COR-L47 (cell line): ENCODE measurements at regions not wholly inside any gene's neighbourhood (a gene's known extent, or its start where the extent isn't known, plus 50 kb on each side); places are given as distances from the start of the nearest gene placed in this dataset.

Experiments used
- DNase-seq: peaks from one replicate; lab custom pipeline; 2025; lab: John Stamatoyannopoulos, UW

DNA sequence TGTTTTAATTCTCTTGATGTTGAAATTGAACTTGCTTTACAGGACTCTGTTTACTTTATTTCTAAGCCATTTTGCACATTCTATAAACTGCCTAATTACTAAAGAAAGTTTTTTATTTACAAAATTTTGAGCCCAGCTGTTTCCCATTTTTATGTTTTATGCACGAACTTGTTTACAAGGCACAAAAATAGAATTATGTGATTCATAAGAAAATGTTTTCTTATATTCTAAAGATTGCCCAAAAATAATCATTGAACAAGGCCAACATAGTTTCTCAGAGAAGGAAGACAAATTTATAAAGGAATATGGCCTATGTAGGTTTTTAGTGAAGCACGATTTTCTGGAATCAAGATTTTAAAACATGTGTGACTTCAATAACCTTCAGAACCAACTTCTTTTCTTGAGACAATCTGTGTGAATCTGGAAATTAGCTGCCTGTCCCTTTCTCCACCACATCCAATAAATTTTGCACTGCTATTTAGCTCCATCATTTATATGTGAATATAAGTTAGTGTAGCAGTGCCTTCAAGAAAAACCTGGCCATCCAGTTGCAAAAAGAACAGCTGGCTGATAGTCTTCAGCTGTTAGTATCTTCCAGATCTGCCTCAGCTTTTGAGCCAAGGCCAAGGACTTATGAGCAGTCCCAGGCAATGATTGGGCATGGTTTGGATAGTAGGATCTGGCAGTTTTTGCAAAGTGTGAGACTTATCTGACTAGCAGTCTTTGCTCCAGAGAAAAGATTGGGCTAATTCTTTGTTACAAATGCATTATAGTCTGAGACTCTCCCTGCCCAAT lies 253.2 kb upstream of the COL3A1 start:
- DNase-seq = no peak

DNA sequence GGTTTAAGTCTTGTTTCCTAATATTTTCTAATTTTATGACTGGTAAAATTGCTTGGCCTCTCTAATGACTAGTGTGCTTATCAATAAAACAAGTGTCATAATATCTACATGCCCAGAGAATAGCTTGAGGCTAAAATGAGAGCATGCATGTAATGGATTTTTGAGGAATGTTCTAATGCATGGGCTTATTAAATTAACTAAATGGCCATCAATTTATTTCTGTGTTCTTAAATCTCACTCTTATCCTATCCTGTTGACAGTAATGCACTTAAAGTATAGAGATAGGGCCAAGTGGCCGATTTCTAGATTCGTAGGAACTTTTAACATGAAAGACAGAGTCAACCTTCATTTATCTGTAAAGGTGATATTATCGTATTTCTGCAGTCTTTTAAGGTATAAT lies 252.4 kb upstream of the COL3A1 start:
- no peak for DNase-seq

DNA sequence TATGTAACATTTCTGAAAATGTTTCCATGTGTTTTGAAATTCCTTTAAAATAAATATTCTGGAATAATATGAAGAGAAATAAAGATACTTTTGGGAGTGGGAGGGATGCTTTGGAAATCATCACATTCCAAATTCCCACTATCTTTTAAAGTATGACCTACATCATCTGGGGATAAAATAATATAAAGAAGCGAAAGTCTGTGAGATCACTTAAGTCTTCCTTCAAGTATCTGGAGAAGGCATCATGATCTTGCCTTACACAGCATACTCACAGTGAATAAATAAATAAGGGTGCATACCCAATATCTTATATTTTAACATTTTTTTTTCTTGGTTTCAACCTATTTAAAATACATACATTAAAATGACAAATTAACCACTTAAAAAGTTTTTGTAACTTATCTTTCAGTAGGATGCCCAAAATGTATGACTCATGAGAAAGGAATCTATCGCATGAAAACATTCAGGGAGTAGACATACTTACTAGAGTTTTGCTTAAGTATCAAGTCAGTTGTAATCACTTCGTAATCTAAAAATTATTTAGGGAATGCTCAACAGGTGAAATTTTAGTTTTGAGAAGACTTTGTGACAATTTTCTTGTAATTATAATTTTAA lies 248.3 kb upstream of the COL3A1 start:
- no peak for DNase-seq

- no peak for DNase-seq
Observed at GRCh38 chr2:188726626-188727247, 247.4 kb upstream of the COL3A1 start.

- DNase-seq = no peak
Observed at GRCh38 chr2:188727846-188728245, 246.3 kb upstream of the COL3A1 start.

DNA sequence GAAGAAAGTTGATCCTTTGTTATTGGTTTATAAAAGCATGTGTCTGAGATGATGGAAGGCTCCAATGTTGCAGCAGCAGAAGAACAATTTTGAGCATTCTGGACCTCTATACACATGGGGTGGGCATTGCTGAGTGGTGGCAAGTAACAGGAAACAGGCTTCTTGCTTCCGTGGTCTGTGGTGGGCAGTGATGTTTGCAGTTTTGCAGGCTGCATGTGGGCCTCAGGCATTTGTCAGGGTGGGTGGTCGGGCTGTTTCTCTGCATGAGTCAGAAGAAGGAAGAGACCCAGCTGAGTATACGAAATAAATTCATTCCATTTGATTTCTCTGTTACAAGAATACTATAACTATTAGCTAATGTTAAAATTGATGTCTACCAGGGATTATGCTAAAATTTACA lies 239.5 kb upstream of the COL3A1 start:
- no peak for DNase-seq

GRCh38 chr2:188746727-188747126 lies 227.4 kb upstream of the COL3A1 start:
- no peak for DNase-seq

- no peak for DNase-seq
Observed at GRCh38 chr2:188751816-188752215, 222.4 kb upstream of the COL3A1 start.

GRCh38 chr2:188752311-188752710 lies 221.9 kb upstream of the COL3A1 start:
- no peak for DNase-seq

DNA sequence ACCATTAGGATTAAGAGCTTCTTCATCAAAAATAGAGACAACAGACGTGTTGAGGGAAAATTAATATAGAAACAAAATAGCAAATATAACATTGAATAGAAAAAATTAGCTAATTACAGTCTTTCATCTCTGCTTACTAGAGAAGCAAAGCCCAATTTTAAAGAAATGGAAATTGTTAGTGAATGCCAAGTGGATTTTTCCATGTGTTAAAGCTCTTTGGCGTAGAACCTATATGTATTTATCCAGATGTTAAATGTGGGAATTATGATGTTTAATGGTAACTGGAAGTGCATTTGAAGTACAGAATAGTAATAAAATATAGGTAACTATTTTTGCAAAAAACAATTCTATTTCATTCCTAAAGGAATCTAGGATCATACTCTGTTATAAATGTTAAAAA lies 212.0 kb upstream of the COL3A1 start:
- no peak for DNase-seq

- peak; percentile 66 for DNase-seq
Observed at GRCh38 chr2:188765522-188766470, 208.4 kb upstream of the COL3A1 start.

DNA sequence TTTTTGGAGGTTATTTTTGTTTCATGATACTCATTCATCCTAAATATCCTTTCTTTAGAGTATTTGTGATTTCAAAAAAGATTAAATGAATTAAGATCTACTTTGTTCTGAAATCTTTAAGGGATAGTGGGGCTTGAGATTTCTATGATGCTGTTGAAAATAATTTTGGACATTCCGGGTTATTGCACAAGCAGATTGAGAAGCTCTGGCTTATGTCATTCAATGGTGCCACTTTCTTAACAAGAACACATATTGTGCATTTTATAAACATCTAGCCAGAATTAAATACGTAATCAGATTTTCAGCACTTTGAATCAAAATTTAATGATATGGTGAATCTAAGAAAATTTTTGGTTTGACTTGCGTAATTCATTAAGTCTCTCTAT lies 207.7 kb upstream of the COL3A1 start:
- DNase-seq = no peak

DNA sequence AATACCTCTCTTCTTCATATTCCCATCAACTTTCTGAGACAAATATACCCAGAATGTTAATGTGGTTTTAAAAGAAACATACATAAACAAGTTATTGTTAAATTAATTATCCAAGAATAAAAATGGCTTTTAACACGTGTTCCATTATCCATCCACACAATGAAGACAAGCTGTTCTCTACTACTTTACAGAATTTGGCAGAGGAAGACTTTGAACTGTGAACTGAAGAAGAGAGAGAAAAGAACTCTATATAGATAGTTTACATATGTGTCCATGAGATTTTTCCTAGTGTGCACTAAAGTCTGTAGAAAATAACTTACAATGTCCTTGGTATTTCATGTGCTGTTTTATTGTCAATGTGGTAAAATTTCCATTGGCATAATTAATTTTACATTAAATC lies 207.0 kb upstream of the COL3A1 start:
- no peak for DNase-seq

DNA sequence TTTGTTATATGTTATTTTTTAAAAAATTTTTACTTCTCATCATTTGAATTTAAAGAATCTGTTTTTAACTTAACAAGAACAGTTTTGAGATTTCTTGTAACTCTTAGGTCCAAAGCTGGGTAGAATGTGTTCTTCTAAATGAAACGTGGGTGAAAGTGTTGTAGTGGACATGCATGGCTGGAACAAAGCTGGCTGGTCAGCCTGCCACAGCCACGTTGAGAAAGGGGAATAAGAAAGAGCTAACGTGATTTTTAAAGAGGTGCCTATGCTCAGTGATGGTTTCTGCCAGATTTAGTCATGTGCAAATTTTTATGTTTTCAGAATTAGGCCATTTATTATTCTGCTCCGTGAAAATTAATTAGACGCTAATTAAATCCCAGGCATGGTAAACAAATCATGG lies 203.9 kb upstream of the COL3A1 start:
- DNase-seq = no peak

- peak; percentile 56 for DNase-seq
Observed at GRCh38 chr2:188773075-188773474, 201.1 kb upstream of the COL3A1 start.

GRCh38 chr2:188776634-188777033 lies 197.5 kb upstream of the COL3A1 start:
- DNase-seq = no peak

- no peak for DNase-seq
Observed at GRCh38 chr2:188784269-188784762, 189.9 kb upstream of the COL3A1 start.

GRCh38 chr2:188785061-188785460 lies 189.1 kb upstream of the COL3A1 start:
- no peak for DNase-seq

GRCh38 chr2:188785490-188785889 lies 188.7 kb upstream of the COL3A1 start:
- DNase-seq = no peak

DNA sequence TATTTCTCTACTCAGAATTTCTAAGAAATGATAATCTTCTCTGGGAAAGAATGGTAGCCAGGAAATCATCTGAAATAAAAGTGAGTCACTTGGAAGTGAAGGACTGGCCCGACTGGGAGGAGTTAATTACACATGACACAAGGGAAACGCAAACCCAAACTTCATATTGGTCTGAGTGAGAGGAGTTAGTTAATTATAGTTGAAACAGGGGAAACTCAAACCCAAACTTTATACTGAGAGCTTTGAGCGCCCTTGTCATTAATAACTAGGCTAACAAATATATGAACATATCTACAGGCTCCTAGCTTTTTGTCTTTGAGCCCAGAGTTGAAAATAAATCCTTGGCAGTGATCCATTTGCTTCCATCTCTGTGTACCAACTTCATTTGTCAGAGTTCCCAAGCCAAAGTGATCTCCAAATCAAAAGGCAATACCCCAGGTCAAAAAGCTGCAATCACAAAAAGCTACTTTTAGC lies 187.8 kb upstream of the COL3A1 start:
- no peak for DNase-seq

- DNase-seq = no peak
Observed at GRCh38 chr2:188787021-188787657, 187.0 kb upstream of the COL3A1 start.
